ENCODE measurements at regions not wholly inside any gene's neighbourhood (a gene's known extent, or its start where the extent isn't known, plus 50 kb on each side); places are given as distances from the start of the nearest gene placed in this dataset.

- no peak for DNase-seq (ENCODE audit: low read depth)
- no peak for TF ChIP-seq CTCF (IDR thresholded peaks at IDR 0.05; ENCODE audit: control insufficient read depth, extremely low read depth, insufficient read depth)
Observed at GRCh38 chr14:99028521-99028920, 243.5 kb downstream of the BCL11B start.

GRCh38 chr14:99029145-99029915 is 242.7 kb downstream of the BCL11B start:
- H3K4me3 ChIP-seq (ENCODE audit: low read depth, low read length): no peak overlapping the region
- DNase-seq (ENCODE audit: low read depth): no peak
- no peak for TF ChIP-seq CTCF (IDR thresholded peaks at IDR 0.05; ENCODE audit: control insufficient read depth, extremely low read depth, insufficient read depth)

More at GRCh38 chr14:99028521-99028920, 243.5 kb downstream of the BCL11B start:
- H3K4me3 ChIP-seq (ENCODE audit: low read depth, low read length): no peak overlapping the region

- no peak for DNase-seq (ENCODE audit: low read depth)
- no peak overlapping the region for H3K4me3 ChIP-seq (ENCODE audit: low read depth, low read length)
- TF ChIP-seq CTCF (IDR thresholded peaks at IDR 0.05; ENCODE audit: control insufficient read depth, extremely low read depth, insufficient read depth): no peak
Observed at GRCh38 chr14:99029916-99030305, 242.1 kb downstream of the BCL11B start.

GRCh38 chr14:99030454-99030853 is 241.5 kb downstream of the BCL11B start:
- TF ChIP-seq CTCF (IDR thresholded peaks at IDR 0.05; ENCODE audit: control insufficient read depth, extremely low read depth, insufficient read depth): no peak
- no peak for DNase-seq (ENCODE audit: low read depth)
- no peak overlapping the region for H3K4me3 ChIP-seq (ENCODE audit: low read depth, low read length)

GRCh38 chr14:99032759-99033158 is 239.2 kb downstream of the BCL11B start:
- no peak overlapping the region for H3K4me3 ChIP-seq (ENCODE audit: low read depth, low read length)
- no peak for TF ChIP-seq CTCF (IDR thresholded peaks at IDR 0.05; ENCODE audit: control insufficient read depth, extremely low read depth, insufficient read depth)
- no peak for DNase-seq (ENCODE audit: low read depth)

- no peak for DNase-seq (ENCODE audit: low read depth)
- no peak for TF ChIP-seq CTCF (IDR thresholded peaks at IDR 0.05; ENCODE audit: control insufficient read depth, extremely low read depth, insufficient read depth)
- H3K4me3 ChIP-seq (ENCODE audit: low read depth, low read length): no peak overlapping the region
Observed at GRCh38 chr14:99033951-99034350, 238.0 kb downstream of the BCL11B start.

GRCh38 chr14:99034711-99035171 is 237.3 kb downstream of the BCL11B start:
- H3K4me3 ChIP-seq (ENCODE audit: low read depth, low read length): no peak overlapping the region
- no peak for DNase-seq (ENCODE audit: low read depth)
- no peak for TF ChIP-seq CTCF (IDR thresholded peaks at IDR 0.05; ENCODE audit: control insufficient read depth, extremely low read depth, insufficient read depth)

Measured in LNCaP clone FGC (cell line).